K562 (cell line): ENCODE measurements at regions not wholly inside any gene's neighbourhood (a gene's known extent, or its start where the extent isn't known, plus 50 kb on each side); places are given as distances from the start of the nearest gene placed in this dataset. TPM values are rescaled to one million over a fixed set of nuclear protein-coding genes. Genes with fewer than 3 reads are reported as not detected.

Source experiments
- microRNA-seq: library from miRNA; unstranded; fragments of <30 nt; microRNA quantifications from one replicate; pipeline ENCODE4, GENCODE V29; 2018; ENCODE audit warnings: borderline microRNAs expressed
- small RNA-seq: library from RNA; depleted of rRNA; stranded (forward); fragments of <200 nt; gene quantifications from one replicate; pipeline ENCODE3, GENCODE V24; 2014

Small RNA genes lying in the stretch of these regions (microRNA-seq; reads per million reads assigned to microRNA genes)
- gene MIR466, result 0.27 reads per million

Small RNA genes lying in the stretch of these regions (small RNA-seq; reads per million reads assigned to genes)
- gene MIR466 (not detected), gene RNA5SP127 (not detected)
